ENCODE measurements at regions not wholly inside any gene's neighbourhood (a gene's known extent, or its start where the extent isn't known, plus 50 kb on each side); places are given as distances from the start of the nearest gene placed in this dataset.
"Not testable (repeated sequence)": the region's sequence is repeated elsewhere in the genome, so short reads cannot be mapped to it uniquely, and the experiment has no call there.

DNA sequence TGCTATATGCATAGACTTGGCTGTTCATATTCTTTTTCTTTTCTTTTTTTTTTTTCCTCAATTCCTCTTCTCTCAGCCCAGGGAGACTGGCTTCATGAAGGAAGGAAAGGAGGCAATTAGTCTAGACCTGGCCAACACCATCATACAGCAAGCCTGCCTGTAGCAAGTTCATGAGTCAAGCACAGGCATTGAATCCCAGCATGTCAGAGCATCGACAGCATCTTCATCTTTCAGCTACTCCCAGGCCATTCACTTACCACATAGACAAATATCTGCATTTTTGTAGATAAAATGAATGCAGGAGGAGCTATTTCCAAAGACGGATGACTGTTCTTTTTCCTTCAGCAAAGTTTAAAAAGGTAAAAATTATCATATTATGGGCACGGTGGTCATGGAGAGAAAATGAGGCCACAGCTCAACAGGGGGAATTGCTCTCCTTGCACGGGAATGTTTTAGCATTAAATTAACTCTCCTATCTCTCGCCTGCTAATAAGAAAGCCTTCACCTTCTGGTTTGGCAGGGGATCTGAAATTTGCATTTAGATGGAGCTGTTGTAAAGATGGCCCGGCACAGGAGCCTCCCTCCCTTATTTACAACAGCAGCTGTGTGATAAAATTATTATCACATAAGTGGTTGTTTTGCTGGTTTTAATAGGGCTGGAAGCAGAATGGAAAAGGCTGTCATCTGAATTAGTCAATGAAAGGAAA, 626.5 kb upstream of the AUTS2 start:
- DNase-seq: no peak

DNA sequence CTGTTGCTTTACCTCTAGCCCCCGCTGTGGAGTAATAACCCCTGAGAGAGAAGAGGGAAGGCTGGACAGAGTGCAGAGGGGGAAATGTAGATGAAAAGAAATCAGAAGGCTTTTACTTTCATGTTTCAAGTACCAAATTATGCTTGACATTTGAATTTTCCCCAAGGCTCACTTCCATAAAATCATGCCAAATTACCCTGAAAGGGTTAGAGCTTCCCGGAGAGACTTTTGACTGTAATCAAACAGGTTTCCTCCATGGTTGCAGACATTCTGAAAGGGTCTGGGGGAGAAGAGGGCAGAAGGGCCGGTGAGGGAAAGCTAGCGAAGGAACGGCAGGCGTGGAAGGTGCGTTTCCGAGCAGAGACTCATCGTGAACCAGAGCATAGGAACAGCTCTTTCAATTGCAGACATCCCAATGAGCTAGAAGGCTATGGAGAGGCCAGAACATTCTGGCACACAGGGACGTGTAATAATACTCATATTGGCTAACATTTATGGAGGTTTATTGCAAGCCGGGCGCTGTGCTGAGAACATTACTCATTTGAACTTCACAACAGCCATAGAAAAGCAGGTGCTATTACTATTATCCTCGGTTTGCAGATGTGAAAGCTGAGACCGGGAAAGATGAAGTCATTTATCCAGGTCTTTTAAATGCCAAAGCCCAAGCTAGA, 620.8 kb upstream of the AUTS2 start:
- no peak for DNase-seq

DNA sequence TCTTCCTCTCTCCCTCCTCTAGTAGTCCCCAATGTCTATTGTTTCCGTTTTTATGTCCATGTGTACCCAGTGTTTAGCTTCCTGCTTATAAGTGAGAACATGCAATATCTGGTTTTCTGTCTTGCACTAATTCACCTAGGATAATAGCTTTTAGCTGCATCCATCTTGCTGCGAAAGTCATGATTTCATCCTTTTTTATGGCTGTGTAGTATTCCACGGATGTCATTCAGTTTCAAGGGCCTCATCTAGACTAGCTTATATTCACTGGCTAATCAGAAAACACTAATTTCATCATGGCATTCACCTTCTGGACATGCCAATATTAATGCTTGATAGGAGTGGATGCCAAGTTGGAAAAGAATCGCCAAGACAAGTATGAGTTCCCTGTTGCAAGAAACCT, 619.6 kb upstream of the AUTS2 start:
- no peak for DNase-seq

DNA sequence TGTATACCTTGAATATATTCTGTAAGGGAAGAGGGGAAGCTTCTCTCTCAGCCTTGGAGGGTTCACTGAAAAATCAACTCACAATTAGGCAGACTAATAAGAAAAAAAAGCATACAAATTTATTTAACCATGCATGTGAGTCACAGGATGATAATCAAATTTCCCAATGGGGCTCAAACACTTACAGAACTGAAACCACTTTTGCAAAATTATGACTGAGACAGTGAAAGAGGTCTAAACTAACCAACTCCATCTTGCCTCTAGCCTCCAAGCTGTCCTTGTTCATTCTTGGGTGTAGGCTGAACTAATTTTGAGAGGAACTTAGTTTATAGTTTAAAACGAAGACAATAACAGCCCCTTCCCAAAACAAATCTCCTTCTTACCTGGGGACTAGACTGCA, 618.3 kb upstream of the AUTS2 start:
- no peak for DNase-seq

DNA sequence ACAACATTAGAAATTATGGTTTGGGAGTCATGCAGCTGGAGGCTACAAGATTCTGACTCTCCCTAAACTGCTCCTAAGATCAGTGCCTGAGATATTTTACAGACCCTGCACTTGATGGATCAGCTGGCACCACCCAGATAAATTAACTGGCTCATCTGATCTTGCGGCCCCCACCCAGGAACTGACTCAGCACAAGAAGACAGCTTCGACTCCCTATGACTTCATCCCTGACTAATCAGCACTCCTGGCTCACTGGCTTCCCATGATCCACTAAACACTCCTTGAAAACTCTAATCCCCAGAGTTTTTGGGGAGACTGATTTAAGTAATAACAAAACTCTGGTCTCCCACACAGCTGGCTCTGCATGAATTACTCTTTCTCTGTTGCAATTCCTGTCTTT, 617.8 kb upstream of the AUTS2 start:
- not testable (repeated sequence) for DNase-seq

DNA sequence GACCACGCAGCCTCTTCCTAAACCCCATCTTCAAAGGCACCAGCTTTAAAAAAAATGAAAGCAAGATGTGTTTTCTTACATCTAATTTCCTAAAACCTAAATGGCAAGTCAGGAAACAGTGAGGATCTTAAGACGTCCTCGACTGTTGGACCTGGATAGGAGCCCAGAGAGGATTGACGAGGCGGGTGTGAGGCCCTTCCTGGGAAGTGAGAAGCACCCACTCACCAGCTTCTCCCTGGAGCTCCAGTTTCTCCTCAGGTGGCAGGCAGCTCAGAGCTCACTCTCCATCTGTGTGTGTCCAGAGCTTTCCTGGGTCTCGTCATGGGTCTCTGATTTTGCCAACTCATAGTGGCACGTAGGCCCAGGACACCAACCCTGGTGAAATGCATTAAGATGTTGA, 614.0 kb upstream of the AUTS2 start:
- DNase-seq: no peak

DNA sequence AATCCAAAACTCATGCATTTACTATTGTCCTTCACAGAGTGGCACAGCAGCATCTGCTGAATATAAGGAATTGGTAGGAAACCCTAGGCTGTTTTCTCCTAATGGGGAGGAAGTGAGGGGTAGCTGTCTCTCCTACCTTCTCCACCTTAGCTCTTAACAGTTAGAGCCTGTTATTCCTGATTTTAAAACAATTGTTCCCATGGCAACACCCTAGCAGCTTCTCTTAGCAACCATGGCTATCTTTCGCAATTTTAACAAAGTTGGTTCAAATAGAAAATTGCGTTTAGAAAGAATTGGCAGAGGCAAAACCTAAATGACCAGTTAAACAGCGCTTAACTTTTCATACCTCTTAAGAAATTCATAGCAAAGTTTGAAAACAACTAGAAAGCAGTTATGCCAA, 603.4 kb upstream of the AUTS2 start:
- no peak for DNase-seq

DNA sequence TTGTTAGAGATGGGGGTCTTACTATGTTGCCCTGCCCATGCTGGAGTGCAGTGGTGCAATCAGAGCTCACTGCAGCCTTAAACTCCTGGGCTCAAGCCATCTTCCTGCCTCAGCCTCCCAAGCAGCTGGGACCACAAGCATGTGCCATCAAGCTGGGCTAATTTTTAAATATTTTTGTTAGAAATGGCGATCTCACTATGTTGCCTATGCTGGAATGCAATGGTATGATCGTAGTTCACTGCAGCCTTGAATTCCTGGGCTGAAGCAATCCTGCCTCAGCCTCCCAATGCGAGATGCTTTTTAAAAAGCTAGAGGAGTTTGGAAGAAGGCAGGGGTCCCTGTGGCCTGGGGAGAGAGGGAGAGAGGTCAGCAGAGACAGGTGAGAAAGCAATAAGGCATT, 600.1 kb upstream of the AUTS2 start:
- DNase-seq: no peak

DNA sequence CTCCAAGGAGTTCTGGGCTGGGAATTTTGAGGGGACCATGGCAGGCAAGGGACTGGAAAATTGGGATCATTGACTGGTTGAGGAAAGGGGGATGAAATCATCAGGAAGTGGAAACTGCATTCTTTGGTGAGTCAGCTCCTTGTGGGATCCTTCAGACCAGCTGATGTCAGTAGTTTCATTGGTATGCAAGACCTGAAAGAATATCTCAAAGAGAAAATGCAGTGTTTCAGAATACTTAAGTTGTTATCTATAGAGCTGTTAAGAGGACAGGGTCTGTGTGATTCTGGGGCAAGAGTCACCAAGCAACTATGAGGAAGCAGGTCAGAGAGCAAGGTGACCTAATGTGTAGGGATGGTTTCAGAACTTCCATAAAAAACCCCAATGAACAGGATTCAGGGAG, 595.9 kb upstream of the AUTS2 start:
- DNase-seq: no peak

DNA sequence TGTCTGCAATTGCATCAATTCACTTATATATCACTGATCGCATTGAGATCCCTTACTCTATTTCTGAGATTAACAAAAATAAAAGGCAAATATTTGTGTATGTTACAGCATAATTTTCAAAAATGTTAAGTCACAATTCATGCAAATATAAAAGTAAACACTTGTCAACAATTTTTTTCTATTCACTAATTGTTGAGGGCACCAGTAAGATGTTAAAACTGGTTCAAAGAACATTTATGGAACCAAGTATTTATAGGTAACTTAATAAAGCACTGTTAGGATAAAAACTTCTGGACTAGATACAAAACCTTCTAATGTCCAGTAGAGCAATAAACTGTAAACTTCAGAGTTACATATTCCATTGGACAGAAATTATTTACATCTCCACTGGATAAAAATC, 586.1 kb upstream of the AUTS2 start:
- no peak for DNase-seq

DNA sequence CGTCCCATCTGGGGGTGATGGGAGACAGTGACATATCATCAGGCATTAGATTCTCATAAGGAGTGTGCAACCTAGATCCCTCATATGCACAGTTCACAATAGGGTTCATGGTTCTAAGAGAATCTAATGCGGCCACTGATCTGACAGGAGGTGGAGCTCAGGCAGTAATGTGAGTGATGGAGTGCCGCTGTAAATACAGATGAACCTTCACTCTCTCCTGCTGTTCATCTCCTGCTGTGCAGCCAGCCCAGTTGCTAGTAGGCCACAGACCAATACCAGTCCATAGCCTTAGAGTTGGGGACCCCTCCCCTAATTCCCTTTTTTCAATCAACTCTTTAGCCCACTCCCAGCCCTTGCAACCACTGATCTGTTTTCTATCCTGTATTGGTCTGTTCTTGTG, 581.1 kb upstream of the AUTS2 start:
- DNase-seq: no peak

DNA sequence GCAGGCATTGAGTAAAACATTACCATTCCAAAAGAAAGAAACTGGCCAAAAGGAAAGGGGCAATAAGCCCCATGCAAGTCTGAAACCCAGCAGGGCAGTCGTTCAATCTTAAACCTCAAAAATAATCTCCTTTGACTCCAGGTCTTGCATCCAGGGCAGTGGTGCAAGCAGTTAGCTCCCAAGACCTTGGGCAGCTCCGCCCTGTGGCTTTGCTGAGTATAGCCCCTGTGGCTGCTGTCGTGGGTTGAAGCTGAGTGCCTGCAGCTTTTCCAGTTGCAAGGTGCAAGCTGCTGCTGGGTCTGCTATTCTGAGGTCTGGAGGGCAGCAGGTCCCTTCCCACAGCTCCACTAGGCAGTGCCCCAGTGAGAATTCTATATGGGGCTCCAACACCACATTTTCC, 580.1 kb upstream of the AUTS2 start:
- no peak for DNase-seq

DNA sequence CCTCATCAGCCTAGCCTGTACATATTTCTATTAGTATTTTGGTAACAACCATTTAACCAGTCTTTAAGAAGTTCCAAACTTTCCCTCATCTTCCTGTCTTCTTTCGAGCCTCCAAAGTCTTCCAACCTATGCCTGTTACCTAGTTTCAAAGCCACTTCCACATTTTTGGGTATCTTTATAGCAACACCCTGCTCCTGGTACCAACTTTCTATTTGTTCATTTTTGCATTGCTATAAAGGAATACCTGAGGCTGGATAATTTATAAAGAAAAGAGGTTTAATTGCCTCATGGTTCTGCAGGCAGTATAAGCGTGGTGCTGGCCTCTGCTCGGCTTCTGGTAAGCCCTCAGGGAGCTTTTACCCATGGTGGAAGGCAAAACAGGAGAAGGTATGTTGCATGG, 578.8 kb upstream of the AUTS2 start:
- DNase-seq: no peak

DNA sequence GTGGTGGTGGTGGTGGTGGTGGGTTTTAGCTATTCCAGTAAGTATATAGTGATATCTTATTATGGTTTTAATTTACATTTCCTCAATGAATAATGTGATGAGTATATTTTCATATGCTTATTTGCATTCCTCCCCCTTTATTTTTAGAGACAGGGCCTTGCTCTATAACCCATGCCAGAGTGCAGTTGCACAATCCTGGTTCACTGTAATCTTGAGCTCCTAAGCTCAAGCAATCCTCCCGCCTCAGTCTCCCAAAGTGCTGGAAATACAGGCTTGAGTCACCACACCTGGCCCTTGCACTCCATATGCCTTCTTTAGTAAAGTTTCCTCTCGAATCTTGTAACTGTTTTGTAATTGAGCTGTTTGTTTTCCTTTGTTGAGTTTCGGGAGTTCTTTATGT, 577.7 kb upstream of the AUTS2 start:
- DNase-seq: no peak

DNA sequence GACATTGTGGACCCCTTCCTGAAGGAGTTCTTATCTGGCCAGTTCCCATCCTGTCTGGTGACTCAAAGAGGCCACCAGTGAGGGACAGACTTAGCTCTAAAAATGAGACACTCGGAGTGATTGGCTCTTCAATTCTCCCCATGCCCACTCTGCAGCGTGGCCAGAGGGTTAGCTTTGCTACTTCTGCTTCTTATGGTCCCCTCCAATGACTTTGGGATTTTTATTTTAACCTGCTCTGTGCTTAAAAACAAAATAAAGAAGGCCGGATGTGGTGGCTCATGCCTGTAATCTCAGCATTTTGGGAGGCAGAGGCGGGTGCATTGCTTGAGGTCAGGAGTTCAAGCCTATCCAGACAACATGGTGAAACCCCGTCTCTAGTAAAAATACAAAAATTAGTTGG, 573.0 kb upstream of the AUTS2 start:
- no peak for DNase-seq

DNA sequence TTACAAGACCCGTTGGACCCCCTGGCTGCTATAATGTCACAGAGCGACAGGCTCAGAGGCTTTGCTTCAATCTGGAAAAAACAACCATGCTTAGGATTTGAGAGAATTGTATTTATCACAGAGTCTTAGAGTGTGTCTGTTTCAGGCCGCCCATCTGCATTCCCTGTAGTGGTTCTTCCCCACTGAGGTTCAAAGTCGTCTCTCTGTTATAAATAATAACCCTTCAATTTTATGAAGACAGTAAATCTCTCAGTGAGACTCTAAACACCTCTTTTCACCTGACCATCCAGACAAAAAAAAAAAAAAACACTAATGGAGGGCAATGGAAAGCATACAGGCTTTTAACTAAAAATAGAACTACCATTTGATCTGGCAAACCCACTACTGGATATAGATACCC, 565.4 kb upstream of the AUTS2 start:
- DNase-seq: no peak

DNA sequence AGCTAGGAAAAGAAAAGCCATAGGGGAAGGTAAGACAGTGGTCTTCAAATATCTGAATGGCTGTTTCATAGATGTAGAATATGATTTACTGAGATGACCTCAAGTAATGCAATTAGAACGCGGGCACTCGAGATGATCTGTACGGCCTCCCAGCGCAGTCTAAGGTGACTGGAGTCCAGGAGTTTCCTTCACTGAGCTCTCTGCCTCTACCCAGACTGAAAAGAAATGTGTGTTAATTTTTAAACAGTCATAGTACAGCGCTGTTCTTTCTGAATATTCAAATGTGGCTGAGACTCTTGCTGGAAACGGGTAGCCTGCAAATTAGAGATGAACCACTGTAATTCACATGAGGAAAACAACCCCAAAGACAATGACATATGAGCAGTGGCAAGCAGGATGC, 562.4 kb upstream of the AUTS2 start:
- no peak for DNase-seq

DNA sequence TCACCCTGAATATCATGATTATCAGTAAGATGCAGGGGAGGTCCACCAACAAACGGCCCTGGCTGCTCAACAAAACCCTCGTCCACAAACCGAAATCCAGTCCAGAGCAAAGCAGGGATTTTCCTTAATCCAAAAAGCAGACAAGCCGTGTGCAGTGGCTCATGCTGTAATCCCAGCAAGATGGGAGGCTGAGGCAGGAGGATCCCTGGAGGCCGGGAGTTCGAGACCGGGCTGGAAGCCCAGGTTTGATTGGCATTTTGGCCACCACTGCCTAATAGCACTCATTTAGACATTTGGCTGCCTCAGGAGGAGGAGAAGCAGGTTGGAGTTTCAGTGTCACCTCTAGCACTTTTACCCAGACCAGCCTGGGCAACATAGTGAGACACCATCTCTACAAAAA, 562.0 kb upstream of the AUTS2 start:
- no peak for DNase-seq

DNA sequence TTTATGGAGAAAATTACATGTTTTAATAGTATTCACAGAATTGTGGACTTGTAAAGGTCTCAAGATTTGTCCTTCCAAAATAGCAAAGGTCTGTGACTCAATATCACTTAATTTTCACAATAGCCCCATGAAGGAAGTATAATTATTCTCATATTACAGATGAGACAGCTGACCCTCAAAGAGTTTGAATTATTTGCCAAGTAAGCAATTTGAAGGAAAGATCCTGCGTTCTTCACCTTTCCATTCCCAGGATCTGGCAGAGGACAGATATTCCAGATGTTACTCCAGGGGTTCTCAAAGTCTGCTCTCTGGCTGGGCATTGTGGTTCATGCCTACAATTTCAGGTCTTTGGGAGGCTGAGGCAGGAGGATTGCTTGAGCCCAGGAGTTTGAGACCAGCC, 559.4 kb upstream of the AUTS2 start:
- DNase-seq: no peak

DNA sequence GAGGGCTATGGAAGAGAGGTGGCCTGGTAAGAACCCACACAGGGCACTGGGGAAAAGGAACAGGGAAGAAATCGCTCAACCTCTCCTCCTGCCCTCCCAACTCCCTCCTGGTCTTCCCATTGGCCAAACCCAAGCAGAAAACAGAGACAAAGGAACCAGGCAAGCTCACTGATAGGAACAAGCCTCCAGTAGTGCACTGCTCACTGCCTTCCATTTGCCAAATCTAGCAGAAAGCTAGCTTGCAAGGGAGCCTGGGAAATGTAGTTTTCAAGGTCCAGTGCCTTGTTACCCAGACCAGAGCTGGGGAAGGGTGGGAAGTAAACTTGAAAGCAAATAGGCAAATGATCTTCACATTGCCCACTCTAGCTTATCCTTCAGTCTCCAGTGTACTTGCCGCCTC, 556.1 kb upstream of the AUTS2 start:
- no peak for DNase-seq

DNA sequence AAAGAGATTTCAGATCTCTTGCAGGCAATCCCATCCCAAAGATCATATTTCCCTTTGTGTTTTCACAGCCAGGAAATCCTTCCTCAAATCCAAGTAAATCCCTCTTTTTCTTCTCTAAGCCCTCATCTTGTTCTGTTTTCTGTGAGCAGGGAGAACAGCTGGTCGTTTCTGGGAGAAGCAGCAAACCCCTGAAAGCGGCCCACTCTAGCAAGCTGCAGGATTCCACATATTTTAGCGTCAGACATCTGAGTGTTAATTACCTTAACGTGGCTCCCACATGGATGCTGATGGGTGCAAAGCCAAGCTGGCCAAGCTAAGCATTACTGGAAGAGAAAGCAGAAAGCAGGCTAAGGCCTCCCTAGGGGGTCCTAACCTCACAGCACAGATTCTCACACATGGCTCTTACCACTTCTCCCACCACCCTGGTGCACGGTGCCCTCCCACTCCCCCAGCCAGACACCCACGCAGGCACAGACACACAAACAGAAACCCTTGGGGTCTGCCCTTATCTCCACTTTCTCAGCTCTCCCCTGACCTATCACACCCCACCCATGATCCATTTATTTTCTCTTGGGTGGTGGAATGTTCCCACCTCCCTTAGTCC, 551.0 kb upstream of the AUTS2 start:
- no peak for DNase-seq

DNA sequence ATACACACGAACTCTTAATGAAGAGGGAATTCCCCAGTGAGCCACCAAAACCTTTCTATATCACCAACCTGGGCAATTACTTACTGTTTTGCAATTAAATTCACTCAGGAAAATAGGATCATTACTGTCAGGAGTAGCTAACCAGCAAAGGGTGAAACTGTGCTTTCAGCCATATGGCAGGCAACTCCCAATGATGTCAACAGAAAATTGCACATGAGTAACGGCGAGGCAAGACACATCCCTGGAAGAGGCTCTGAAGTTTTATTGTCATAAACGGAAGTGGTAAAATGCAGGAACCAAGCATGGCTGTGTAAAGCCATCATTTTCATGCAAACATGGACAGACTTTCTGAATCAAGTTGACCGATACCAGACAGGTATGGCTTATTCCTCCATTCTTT, 548.9 kb upstream of the AUTS2 start:
- no peak for DNase-seq

DNA sequence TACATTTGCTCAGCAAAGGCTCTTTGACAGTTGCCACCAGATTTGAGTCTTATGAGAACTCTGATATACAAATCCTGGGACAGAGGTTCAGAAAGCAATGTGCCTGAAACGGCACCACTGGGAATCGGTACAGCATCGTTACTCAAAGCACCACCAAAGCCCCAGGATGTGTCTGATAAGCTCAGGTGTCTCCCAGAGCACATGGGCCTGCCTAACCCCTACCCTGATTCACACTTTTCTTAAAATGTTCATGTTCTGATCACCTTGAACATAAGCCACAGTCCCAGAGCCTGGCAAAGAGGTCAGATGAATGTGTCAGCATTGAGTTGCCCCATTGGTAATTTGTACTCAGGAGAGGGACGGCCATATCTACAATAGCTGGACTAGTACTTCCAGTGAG, 545.8 kb upstream of the AUTS2 start:
- no peak for DNase-seq

DNA sequence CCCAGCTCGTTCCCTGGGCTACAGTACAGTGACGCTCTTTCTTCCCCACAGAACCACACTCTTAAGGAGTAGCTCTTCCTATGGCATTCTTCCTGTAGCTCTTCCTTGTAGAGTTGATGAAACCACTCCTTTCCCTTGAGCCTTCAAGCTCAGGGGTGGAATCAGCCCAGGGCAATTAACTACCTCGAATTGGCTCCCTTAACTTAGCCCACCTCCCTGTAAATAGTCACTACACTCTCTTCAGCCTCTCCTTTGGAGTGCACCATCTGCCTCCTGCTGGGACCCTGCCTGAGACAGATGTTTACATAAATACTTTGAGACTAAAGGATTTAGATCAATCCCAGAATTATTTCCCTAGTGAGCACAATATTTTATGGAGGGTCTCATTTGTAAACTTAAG, 537.8 kb upstream of the AUTS2 start:
- no peak for DNase-seq

Measured in activated CD8-positive, alpha-beta memory T cell treated with anti-CD3 and anti-CD28 coated beads for 24 hours (primary cell).